Brain microvascular endothelial cell (primary cell): ENCODE measurements at regions not wholly inside any gene's neighbourhood (a gene's known extent, or its start where the extent isn't known, plus 50 kb on each side); places are given as distances from the start of the nearest gene placed in this dataset.

ENCODE experiments used
- DNase-seq: peaks from one replicate; pipeline ENCODE4 v3.0.0-alpha.2; 2020
- H3K27ac ChIP-seq: fragments of 250-450 bp; sonication (Bioruptor Pico); 2 replicates; pipeline ENCODE4 v1.5.1; 2020; ENCODE audit warnings: mild to moderate bottlenecking, moderate library complexity
- H3K27me3 ChIP-seq: fragments of 250-450 bp; sonication (Bioruptor Pico); replicated peaks from 2 replicates; pipeline ENCODE4 v1.5.1; 2020; ENCODE audit warnings: mild to moderate bottlenecking
- H3K36me3 ChIP-seq: fragments of 250-450 bp; sonication (Bioruptor Pico); replicated peaks from 2 replicates; pipeline ENCODE4 v1.5.1; 2020; ENCODE audit warnings: mild to moderate bottlenecking
- H3K4me3 ChIP-seq: 2 replicates; pipeline ENCODE4 v1.5.1; 2011; ENCODE audit warnings: low read depth, mild to moderate bottlenecking, control low read depth, low read length, moderate library complexity
- in situ Hi-C: cut with HindIII; loops from 2 replicates; pipeline ENCODE4 v1.10.0; 2017; ENCODE audit warnings: low sequenced_read_pairs, low pct_ligation_motif_present
- TF ChIP-seq, protein P1 (sequence below): IDR thresholded peaks from 2 replicates; pipeline ENCODE4 v1.5.1; 2011; ENCODE audit warnings: low read depth, mild to moderate bottlenecking, moderate library complexity, low read length, control low read depth, inconsistent platforms; ENCODE audit errors: missing control alignments

DNA sequence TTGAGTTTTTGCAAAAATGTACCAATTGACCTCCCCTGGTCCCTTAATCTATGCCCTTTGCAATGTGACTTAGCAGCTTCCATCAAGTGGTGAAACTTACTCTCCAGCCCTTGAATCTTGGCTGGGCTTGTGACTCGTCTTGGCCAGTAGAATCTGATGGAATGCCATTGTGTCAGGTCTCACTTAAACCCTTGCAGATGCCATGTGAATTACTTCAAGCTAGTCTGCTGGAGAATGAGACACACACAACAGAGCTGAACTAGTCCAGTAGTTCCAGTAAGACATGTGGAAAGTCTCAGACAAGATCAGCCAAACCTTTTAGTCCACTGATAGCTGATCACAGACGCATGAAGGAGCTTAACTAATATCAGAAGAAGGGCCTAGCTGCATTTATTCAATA is 567.8 kb upstream of the CPEB2 start:
- TF ChIP-seq, protein P1, sequence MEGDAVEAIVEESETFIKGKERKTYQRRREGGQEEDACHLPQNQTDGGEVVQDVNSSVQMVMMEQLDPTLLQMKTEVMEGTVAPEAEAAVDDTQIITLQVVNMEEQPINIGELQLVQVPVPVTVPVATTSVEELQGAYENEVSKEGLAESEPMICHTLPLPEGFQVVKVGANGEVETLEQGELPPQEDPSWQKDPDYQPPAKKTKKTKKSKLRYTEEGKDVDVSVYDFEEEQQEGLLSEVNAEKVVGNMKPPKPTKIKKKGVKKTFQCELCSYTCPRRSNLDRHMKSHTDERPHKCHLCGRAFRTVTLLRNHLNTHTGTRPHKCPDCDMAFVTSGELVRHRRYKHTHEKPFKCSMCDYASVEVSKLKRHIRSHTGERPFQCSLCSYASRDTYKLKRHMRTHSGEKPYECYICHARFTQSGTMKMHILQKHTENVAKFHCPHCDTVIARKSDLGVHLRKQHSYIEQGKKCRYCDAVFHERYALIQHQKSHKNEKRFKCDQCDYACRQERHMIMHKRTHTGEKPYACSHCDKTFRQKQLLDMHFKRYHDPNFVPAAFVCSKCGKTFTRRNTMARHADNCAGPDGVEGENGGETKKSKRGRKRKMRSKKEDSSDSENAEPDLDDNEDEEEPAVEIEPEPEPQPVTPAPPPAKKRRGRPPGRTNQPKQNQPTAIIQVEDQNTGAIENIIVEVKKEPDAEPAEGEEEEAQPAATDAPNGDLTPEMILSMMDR: no peak
- no peak overlapping the region for H3K4me3 ChIP-seq
- peak; percentile 9 for DNase-seq
- H3K27ac ChIP-seq: no peak overlapping the region
- no peaks in the 10 kb centered on the region for H3K27me3 ChIP-seq
- in situ Hi-C loops: no loop called here
- H3K36me3 ChIP-seq: no peaks in the 10 kb centered on the region

- H3K36me3 ChIP-seq: no peaks in the 10 kb centered on the region
- H3K27ac ChIP-seq: no peak overlapping the region
- H3K4me3 ChIP-seq: no peak overlapping the region
- no peaks in the 10 kb centered on the region for H3K27me3 ChIP-seq
- DNase-seq: no peak
- TF ChIP-seq, protein P1: no peak
- in situ Hi-C loops: no loop called here
These were observed 567.4 kb upstream of the CPEB2 start for GRCh38 chr4:14434916-14435315.

- in situ Hi-C loops: no loop called here
- no peak for DNase-seq
- no peak overlapping the region for H3K27ac ChIP-seq
- H3K4me3 ChIP-seq: no peak overlapping the region
- TF ChIP-seq, protein P1: no peak
- H3K36me3 ChIP-seq: no peaks in the 10 kb centered on the region
- no peaks in the 10 kb centered on the region for H3K27me3 ChIP-seq
These were observed 560.7 kb upstream of the CPEB2 start for GRCh38 chr4:14441561-14441960.

DNA sequence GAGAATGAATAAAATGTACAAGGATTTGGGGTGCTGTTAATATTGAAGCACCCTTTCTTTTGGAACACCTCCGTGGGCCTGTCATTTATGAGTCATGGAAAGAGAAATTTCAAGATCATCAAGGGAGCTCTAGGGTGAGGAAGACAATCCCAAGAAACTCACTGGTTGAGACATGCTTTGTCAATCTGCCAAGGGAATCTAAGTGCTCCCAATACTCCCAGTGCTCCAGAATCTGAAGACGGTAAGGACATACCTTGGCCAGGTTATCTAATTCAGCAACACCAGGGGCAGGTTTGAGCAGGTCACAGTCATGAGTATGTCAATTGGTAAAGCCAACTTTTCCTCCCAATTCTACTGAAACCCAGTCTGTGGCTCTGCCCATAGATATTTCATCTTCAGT is 556.4 kb upstream of the CPEB2 start:
- Histone ChIP-seq H3K27ac (no peak overlapping the region), H3K36me3 (no peaks in the 10 kb centered on the region), H3K27me3 (no peaks in the 10 kb centered on the region), H3K4me3 (no peak overlapping the region)
- DNase-seq: no peak
- TF ChIP-seq, protein P1: no peak
- in situ Hi-C loops: no loop called here

- no peaks in the 10 kb centered on the region for H3K27me3 ChIP-seq
- TF ChIP-seq, protein P1: no peak
- no peak overlapping the region for H3K4me3 ChIP-seq
- H3K36me3 ChIP-seq: no peaks in the 10 kb centered on the region
- H3K27ac ChIP-seq: no peak overlapping the region
- DNase-seq: peak; percentile 18
- in situ Hi-C loops: no loop called here
These were observed 556.0 kb upstream of the CPEB2 start for GRCh38 chr4:14446311-14446710.

DNA sequence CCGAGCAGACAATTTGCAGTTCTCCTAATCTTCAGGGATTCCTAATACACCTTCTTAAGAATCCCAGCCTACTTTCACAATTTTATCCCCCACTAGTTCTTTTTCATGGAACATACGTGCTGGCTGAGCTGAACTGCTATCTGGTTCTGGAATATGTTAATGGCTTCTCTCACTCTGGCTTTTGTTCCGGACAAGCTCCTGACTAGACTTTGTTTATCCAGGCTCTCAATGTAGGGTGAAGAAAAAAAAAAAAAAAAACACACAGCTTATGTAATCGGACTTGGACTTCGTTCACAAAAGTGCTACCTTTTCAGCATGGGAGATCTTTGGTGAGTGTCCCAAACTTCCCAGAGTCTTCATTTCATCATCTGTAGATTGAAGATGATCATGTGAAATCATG is 555.4 kb upstream of the CPEB2 start:
- Histone ChIP-seq H3K36me3 (no peaks in the 10 kb centered on the region), H3K27ac (no peak overlapping the region), H3K4me3 (no peak overlapping the region), H3K27me3 (no peaks in the 10 kb centered on the region)
- in situ Hi-C loops: no loop called here
- DNase-seq: no peak
- TF ChIP-seq, protein P1: no peak
